ENCODE measurements at regions not wholly inside any gene's neighbourhood (a gene's known extent, or its start where the extent isn't known, plus 50 kb on each side); places are given as distances from the start of the nearest gene placed in this dataset.

- Histone ChIP-seq H4K20me1 (ENCODE audit: low read depth) (no peaks in the 10 kb centered on the region), H3K27me3 (no peaks in the 10 kb centered on the region), H3K9ac (no peak overlapping the region), H3F3A (ENCODE audit: low read depth) (no peaks in the 10 kb centered on the region), H3K27ac (no peak overlapping the region), H3K9me3 (ENCODE audit: low read depth) (no peaks in the 10 kb centered on the region), H2AFZ (replicated peaks) (no peak overlapping the region), H3K4me1 (no peaks in the 10 kb centered on the region), H3K79me2 (ENCODE audit: low read depth) (no peaks in the 10 kb centered on the region), H3K36me3 (no peaks in the 10 kb centered on the region), H3K4me3 (no peak overlapping the region), H3K4me2 (no peak overlapping the region)
- peaks cover 3% of the 10 kb centered on the region for H3K27me3 Mint-ChIP-seq (ENCODE audit: insufficient read depth, low read depth)
- DNase-seq (ENCODE audit: low spot score) = no peak
- no peak overlapping the region for H3K4me3 Mint-ChIP-seq
- no peak overlapping the region for H3K27ac Mint-ChIP-seq
- H3K9me3 Mint-ChIP-seq = no peaks in the 10 kb centered on the region
- H3K36me3 Mint-ChIP-seq = no peaks in the 10 kb centered on the region
- H3K4me1 Mint-ChIP-seq = no peaks in the 10 kb centered on the region
- TF ChIP-seq EZH2 (IDR thresholded peaks at IDR 0.05) (no peak), EZH2phosphoT487 (IDR thresholded peaks at IDR 0.05) (no peak)
- TF ChIP-seq, protein P1, sequence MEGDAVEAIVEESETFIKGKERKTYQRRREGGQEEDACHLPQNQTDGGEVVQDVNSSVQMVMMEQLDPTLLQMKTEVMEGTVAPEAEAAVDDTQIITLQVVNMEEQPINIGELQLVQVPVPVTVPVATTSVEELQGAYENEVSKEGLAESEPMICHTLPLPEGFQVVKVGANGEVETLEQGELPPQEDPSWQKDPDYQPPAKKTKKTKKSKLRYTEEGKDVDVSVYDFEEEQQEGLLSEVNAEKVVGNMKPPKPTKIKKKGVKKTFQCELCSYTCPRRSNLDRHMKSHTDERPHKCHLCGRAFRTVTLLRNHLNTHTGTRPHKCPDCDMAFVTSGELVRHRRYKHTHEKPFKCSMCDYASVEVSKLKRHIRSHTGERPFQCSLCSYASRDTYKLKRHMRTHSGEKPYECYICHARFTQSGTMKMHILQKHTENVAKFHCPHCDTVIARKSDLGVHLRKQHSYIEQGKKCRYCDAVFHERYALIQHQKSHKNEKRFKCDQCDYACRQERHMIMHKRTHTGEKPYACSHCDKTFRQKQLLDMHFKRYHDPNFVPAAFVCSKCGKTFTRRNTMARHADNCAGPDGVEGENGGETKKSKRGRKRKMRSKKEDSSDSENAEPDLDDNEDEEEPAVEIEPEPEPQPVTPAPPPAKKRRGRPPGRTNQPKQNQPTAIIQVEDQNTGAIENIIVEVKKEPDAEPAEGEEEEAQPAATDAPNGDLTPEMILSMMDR (IDR thresholded peaks at IDR 0.05) = no peak
These were observed 151.7 kb upstream of the OLIG3 start for GRCh38 chr6:137645850-137646249.

DNA sequence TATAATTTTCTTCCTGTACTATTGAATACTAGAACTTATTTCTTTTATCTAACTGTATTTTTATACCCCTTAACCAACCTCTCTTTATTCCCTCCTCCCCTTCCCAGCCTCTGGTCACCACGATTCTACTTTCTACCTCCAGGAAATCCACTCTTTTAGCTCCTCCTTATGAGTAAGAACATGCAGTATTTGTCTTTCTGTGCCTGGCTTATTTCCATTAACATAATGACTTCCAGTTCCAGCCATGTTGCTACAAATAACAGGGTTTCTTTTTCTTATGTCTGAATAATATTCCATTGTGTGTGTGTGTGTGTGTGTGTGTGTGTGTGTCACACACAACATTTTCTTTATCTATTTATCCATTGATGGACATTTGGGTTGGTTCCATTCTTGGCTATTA is 152.3 kb upstream of the OLIG3 start:
- Histone ChIP-seq H3K4me1 (no peaks in the 10 kb centered on the region), H3K9me3 (ENCODE audit: low read depth) (no peaks in the 10 kb centered on the region), H3K79me2 (ENCODE audit: low read depth) (no peaks in the 10 kb centered on the region), H4K20me1 (ENCODE audit: low read depth) (no peaks in the 10 kb centered on the region), H3K9ac (no peak overlapping the region), H3K4me3 (no peak overlapping the region), H3K27me3 (no peaks in the 10 kb centered on the region), H3K36me3 (no peaks in the 10 kb centered on the region), H3K27ac (no peak overlapping the region), H2AFZ (replicated peaks) (no peak overlapping the region), H3K4me2 (no peak overlapping the region), H3F3A (ENCODE audit: low read depth) (no peaks in the 10 kb centered on the region)
- no peak for DNase-seq (ENCODE audit: low spot score)
- no peak overlapping the region for H3K27ac Mint-ChIP-seq
- no peaks in the 10 kb centered on the region for H3K9me3 Mint-ChIP-seq
- TF ChIP-seq, protein P1 (IDR thresholded peaks at IDR 0.05) = no peak
- TF ChIP-seq EZH2 (IDR thresholded peaks at IDR 0.05) = no peak
- TF ChIP-seq EZH2phosphoT487 (IDR thresholded peaks at IDR 0.05) = no peak
- H3K36me3 Mint-ChIP-seq = no peaks in the 10 kb centered on the region
- H3K27me3 Mint-ChIP-seq (ENCODE audit: insufficient read depth, low read depth) = peaks cover 3% of the 10 kb centered on the region
- no peaks in the 10 kb centered on the region for H3K4me1 Mint-ChIP-seq
- H3K4me3 Mint-ChIP-seq = no peak overlapping the region

DNA sequence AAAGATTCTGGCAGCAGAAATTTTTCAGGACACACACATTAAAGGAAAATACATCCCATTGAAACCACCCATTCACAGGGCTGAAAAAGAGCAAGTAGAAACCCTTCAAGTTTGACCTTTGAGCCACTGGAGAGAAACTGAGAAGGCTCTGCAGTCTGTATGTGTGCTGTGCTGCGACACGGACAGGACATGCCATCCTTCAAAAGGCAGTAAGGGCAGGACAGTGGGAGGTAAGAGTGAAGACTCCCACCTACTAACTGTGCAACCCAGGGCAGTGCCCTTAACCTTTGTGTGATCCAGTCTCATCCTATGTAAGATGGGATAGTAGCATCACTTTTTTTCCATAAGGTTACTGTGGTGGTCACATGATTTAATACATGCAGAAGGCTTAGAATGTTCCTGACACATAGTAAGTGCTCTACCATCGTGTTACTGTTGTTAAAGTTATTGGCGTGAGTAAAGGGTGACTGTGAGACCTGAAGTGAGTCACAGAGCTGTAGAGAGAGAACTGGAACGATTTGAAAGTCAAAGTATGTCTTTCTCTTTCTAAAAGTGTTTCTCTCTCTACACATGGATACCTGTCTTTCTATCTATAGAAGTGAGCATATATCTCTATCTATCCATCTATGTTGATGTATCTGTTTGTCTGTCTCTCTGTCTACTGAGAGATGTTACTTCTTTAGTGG is 153.7 kb upstream of the OLIG3 start:
- Histone ChIP-seq H3K4me3 (no peak overlapping the region), H3K4me2 (no peak overlapping the region), H3K36me3 (no peaks in the 10 kb centered on the region), H3K27ac (no peak overlapping the region), H3K9me3 (ENCODE audit: low read depth) (no peaks in the 10 kb centered on the region), H4K20me1 (ENCODE audit: low read depth) (no peaks in the 10 kb centered on the region), H3K9ac (no peak overlapping the region), H2AFZ (replicated peaks) (no peak overlapping the region), H3K27me3 (no peaks in the 10 kb centered on the region), H3K79me2 (ENCODE audit: low read depth) (no peaks in the 10 kb centered on the region), H3K4me1 (no peaks in the 10 kb centered on the region), H3F3A (ENCODE audit: low read depth) (no peaks in the 10 kb centered on the region)
- Mint-ChIP-seq H3K27ac (no peak overlapping the region), H3K9me3 (no peaks in the 10 kb centered on the region), H3K4me3 (no peak overlapping the region), H3K4me1 (no peaks in the 10 kb centered on the region), H3K36me3 (no peaks in the 10 kb centered on the region), H3K27me3 (ENCODE audit: insufficient read depth, low read depth) (peaks cover 3% of the 10 kb centered on the region)
- DNase-seq (ENCODE audit: low spot score) = no peak
- no peak for TF ChIP-seq EZH2 (IDR thresholded peaks at IDR 0.05)
- TF ChIP-seq EZH2phosphoT487 (IDR thresholded peaks at IDR 0.05) = no peak
- TF ChIP-seq, protein P1 (IDR thresholded peaks at IDR 0.05) = no peak

Measured in neural progenitor cell (in vitro differentiated cells).